A549 (cell line): ENCODE measurements at regions not wholly inside any gene's neighbourhood (a gene's known extent, or its start where the extent isn't known, plus 50 kb on each side); places are given as distances from the start of the nearest gene placed in this dataset.

Experiments
- CEBPB ChIP-seq, 2 experiments: fragments of >200 bp in 1 of 2; sonication (Bioruptor Twin) in 1 of 2; formaldehyde crosslinking in 1 of 2; IDR thresholded peaks; 2 replicates each; pipeline ENCODE4 v1.6.1; 2012 to 2016
- CHD2 ChIP-seq: fragments of 150-350 bp; IDR thresholded peaks from 2 replicates; pipeline ENCODE4 v1.6.1; 2014; ENCODE audit warnings: low read length; ENCODE audit not compliant: partially characterized antibody
- CTCF ChIP-seq: fragments of >200 bp; sonication (Bioruptor Twin); formaldehyde crosslinking; IDR thresholded peaks from 3 replicates; pipeline ENCODE4 v1.5.1; 2016
- EP300 ChIP-seq, 2 experiments: fragments of >200 bp; sonication (Bioruptor Twin); formaldehyde crosslinking; IDR thresholded peaks; 2 replicates in 1 of 2; 3 replicates in 1 of 2; pipeline ENCODE4 v1.6.1; 2016 to 2017
- HDAC2 ChIP-seq: fragments of 200-600 bp; sonication (generic); IDR thresholded peaks from 2 replicates; pipeline ENCODE4 v1.6.1; 2016
- HMGXB4 ChIP-seq: fragments of 250-450 bp; sonication (Bioruptor Pico); IDR thresholded peaks from 2 replicates; pipeline ENCODE4 v1.5.0; 2021; ENCODE audit warnings: mild to moderate bottlenecking, moderate library complexity, borderline replicate concordance
- KDM1A ChIP-seq: fragments of 200-600 bp; sonication (generic); IDR thresholded peaks from 2 replicates; pipeline ENCODE4 v1.6.1; 2016; ENCODE audit warnings: low read depth, mild to moderate bottlenecking
- MAFK ChIP-seq: fragments of 450-650 bp; IDR thresholded peaks from 2 replicates; pipeline ENCODE4 v1.6.1; 2014; ENCODE audit not compliant: partially characterized antibody
- POLR2A ChIP-seq: IDR thresholded peaks from 2 replicates; pipeline ENCODE4 v1.6.1; 2012; ENCODE audit warnings: mild to moderate bottlenecking, low read length
- REST ChIP-seq: fragments of 200-600 bp; sonication (generic); IDR thresholded peaks from 2 replicates; pipeline ENCODE4 v1.6.1; 2016; ENCODE audit warnings: antibody characterized with exemption, mild to moderate bottlenecking, moderate library complexity
- USF2 ChIP-seq: fragments of 450-650 bp; IDR thresholded peaks from 2 replicates; pipeline ENCODE4 v1.6.1; 2014; ENCODE audit warnings: antibody characterized with exemption
- ZFP36 ChIP-seq: fragments of 450-650 bp; IDR thresholded peaks from 2 replicates; pipeline ENCODE4 v1.6.1; 2014; ENCODE audit warnings: borderline replicate concordance; ENCODE audit not compliant: partially characterized antibody
- ZSCAN20 ChIP-seq: fragments of 250-450 bp; sonication (Bioruptor Pico); IDR thresholded peaks from 2 replicates; pipeline ENCODE4 v1.8.0; 2022; ENCODE audit warnings: mild to moderate bottlenecking, moderate library complexity

- TF ChIP-seq REST (no peak), CTCF (no peak), EP300 (IDR thresholded peaks at IDR 0.05) (no peak), CHD2 (no peak), HDAC2 (no peak), POLR2A (no peak), ZFP36 (no peak), USF2 (no peak), ZSCAN20 (CRISPR knock-in tag) (no peak), HMGXB4 (CRISPR knock-in tag) (no peak), KDM1A (no peak), MAFK (no peak), CEBPB (IDR thresholded peaks at IDR 0.05) (no peak)
Measured at GRCh38 chr1:175833502-175833901, 90.1 kb upstream of the TNR start.
